Thyroid gland (tissue), 4 donors: ENCODE measurements at regions not wholly inside any gene's neighbourhood (a gene's known extent, or its start where the extent isn't known, plus 50 kb on each side); places are given as distances from the start of the nearest gene placed in this dataset.

ENCODE experiments used
- CTCF ChIP-seq, 6 experiments: fragments of 200-600 bp in 3 of 6; fragments of 450-650 bp in 3 of 6; sonication (generic) in 3 of 6; IDR thresholded peaks; one replicate each; pipeline ENCODE4 v1.5.1; 2016 to 2019; ENCODE audit warnings: antibody characterized with exemption in 6 of 6, mild to moderate bottlenecking in 2 of 6, inconsistent platforms in 1 of 6, moderate library complexity in 1 of 6
- POLR2A ChIP-seq, 2 donors: fragments of 450-650 bp; IDR thresholded peaks; one replicate each; pipeline ENCODE4 v1.6.1; 2017; ENCODE audit warnings: antibody characterized with exemption in 2 of 2, mild to moderate bottlenecking in 2 of 2, moderate library complexity in 1 of 2

GRCh38 chr18:51397347-51397962, 200.0 kb upstream of the MEX3C start:
- no peak for TF ChIP-seq CTCF (IDR thresholded peaks at IDR 0.05)
- TF ChIP-seq POLR2A (IDR thresholded peaks at IDR 0.05) = no peak
